Esophagus muscularis mucosa (tissue), 4 donors: ENCODE measurements at regions not wholly inside any gene's neighbourhood (a gene's known extent, or its start where the extent isn't known, plus 50 kb on each side); places are given as distances from the start of the nearest gene placed in this dataset.

ENCODE experiments used
- DNase-seq: peaks from one replicate; pipeline ENCODE4 v3.0.0-alpha.2; 2017; ENCODE audit errors: extremely low spot score
- H3K27ac ChIP-seq, 4 donors: fragments of 200-600 bp; sonication (generic); replicated peaks in 1 of 4; 1 replicate in 3 of 4; 2 replicates in 1 of 4; pipeline ENCODE4 v1.5.1; 2016 to 2019; ENCODE audit warnings: mild to moderate bottlenecking in 1 of 4
- H3K27me3 ChIP-seq, 4 donors: fragments of 200-600 bp; sonication (generic); one replicate each; pipeline versions ENCODE4 v1.5.1 to v1.6.0; 2016 to 2019
- H3K36me3 ChIP-seq, 4 donors: fragments of 200-600 bp; sonication (generic); one replicate each; pipeline ENCODE4 v1.5.1; 2016 to 2019
- H3K4me1 ChIP-seq, 4 donors: fragments of 200-600 bp; sonication (generic); one replicate each; pipeline ENCODE4 v1.5.1; 2016 to 2019
- H3K4me3 ChIP-seq, 4 donors: fragments of 200-600 bp; sonication (generic); 1 replicate in 2 of 4; 2 replicates in 2 of 4; pipeline ENCODE4 v1.5.1; 2016 to 2019; ENCODE audit warnings: mild to moderate bottlenecking in 4 of 4, moderate library complexity in 1 of 4
- H3K9me3 ChIP-seq, 4 donors: fragments of 200-600 bp; sonication (generic); 1 replicate in 3 of 4; 2 replicates in 1 of 4; pipeline ENCODE4 v1.5.1; 2016 to 2019
- EP300 ChIP-seq: sonication (generic); formaldehyde crosslinking; IDR thresholded peaks from one replicate; pipeline ENCODE4 v1.6.1; 2017; ENCODE audit warnings: antibody characterized with exemption
- POLR2A ChIP-seq: fragments of 450-650 bp; IDR thresholded peaks from one replicate; pipeline ENCODE4 v1.6.1; 2017; ENCODE audit warnings: antibody characterized with exemption, moderate library complexity, mild to moderate bottlenecking, low read depth
- POLR2AphosphoS5 ChIP-seq, 2 donors: sonication (generic); formaldehyde crosslinking; IDR thresholded peaks; one replicate each; pipeline ENCODE4 v1.6.1; 2017; ENCODE audit warnings: antibody characterized with exemption in 2 of 2
- WGBS: methylation state at CpG from one replicate; pipeline ENCODE4 v1.1.5; 2018; 5-methylcytosine and 5-hydroxymethylcytosine counted together
- intact Hi-C: fragments of 100-400 bp; cut with DNase I; formaldehyde crosslinking; loops from one replicate; pipeline ENCODE4 v1.15.1; 2023
- TF ChIP-seq, protein P1 (sequence below), 3 experiments: fragments of 200-600 bp in 2 of 3; fragments of 450-650 bp in 1 of 3; sonication (generic) in 2 of 3; IDR thresholded peaks; one replicate each; pipeline ENCODE4 v1.5.1; 2017 to 2019; ENCODE audit warnings: antibody characterized with exemption in 3 of 3, mild to moderate bottlenecking in 2 of 3, moderate library complexity in 1 of 3

DNA sequence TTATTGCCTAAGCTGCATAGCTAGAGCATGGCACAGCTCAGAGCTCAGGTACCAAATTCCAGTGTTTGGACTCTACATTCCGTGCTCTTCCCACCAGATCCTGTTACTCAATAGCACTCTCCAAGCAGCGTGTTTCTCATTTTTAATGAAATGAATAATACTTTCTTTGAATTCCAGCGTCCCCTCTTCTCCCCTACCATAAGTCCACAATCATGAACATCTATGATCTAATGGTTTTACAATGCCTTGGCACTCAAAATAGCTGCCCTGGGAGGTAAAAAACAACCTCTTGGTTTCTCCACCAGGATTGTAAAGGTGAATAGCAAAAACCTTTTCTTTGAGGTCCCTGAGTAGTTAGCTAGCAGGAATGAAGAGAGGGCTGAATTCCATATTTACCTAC is 480.0 kb upstream of the PKN2 start:
- WGBS, result 61% methylated on average over 3 of the region's 3 CpGs
- intact Hi-C loops, result no loop called here

DNA sequence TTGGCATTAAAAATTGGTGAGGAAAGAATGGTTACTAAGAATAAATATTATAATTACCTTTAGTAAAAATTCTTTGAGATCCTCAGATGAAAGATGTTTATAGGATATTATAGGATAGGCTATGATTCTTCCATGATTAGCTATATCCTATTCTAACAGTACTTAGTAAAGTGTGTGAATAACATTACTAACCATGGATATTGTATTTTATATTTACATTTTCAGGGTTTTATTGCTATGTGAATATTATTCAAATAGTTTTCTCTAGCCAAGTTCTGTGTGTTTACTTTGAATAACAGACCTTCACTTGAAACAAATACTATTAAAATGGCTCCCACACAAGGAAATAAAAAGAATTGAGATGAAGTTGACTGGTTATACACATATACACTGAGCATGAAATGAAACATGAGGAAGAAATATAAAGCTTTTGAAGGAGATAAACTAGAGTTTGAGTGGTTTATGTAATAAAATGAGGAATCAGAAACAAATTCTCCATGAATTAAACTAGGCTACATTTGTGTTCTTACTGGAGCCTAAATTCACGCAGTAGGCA is 479.4 kb upstream of the PKN2 start:
- 85% methylated on average over 1 of the region's 1 CpG for WGBS
- DNase-seq, result no peak

More for the DNA sequence above, 480.0 kb upstream of the PKN2 start:
- TF ChIP-seq, protein P1, sequence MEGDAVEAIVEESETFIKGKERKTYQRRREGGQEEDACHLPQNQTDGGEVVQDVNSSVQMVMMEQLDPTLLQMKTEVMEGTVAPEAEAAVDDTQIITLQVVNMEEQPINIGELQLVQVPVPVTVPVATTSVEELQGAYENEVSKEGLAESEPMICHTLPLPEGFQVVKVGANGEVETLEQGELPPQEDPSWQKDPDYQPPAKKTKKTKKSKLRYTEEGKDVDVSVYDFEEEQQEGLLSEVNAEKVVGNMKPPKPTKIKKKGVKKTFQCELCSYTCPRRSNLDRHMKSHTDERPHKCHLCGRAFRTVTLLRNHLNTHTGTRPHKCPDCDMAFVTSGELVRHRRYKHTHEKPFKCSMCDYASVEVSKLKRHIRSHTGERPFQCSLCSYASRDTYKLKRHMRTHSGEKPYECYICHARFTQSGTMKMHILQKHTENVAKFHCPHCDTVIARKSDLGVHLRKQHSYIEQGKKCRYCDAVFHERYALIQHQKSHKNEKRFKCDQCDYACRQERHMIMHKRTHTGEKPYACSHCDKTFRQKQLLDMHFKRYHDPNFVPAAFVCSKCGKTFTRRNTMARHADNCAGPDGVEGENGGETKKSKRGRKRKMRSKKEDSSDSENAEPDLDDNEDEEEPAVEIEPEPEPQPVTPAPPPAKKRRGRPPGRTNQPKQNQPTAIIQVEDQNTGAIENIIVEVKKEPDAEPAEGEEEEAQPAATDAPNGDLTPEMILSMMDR (IDR thresholded peaks at IDR 0.05), result no peak
- TF ChIP-seq EP300, result no peak
- no peak for TF ChIP-seq POLR2AphosphoS5 (IDR thresholded peaks at IDR 0.05)
- TF ChIP-seq POLR2A, result no peak
- Histone ChIP-seq H3K4me3 (no peak overlapping the region), H3K27ac (no peak overlapping the region), H3K36me3 (no peaks in the 10 kb centered on the region), H3K27me3 (no peaks in the 10 kb centered on the region), H3K4me1 (no peaks in the 10 kb centered on the region), H3K9me3 (no peaks in the 10 kb centered on the region)
- no peak for DNase-seq

DNA sequence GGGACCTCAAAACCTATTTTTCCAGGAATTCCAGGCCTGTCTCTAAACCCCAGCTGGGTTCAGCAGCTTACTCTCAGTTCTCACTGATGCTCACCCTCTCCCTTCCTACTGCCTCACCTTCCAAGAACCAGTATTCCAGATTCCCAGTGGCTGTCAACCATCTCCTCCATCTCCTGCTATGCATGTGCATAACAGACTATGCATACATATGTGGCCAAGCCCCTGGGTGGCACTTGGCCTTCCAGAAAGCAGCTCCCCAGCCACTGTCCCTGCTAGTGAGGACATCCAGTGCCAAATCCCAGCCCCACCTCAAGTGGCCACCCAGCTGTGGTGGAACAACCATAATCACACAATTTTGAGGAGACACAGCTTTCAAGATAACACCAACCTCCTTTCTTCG is 475.7 kb upstream of the PKN2 start:
- Histone ChIP-seq H3K27me3 (no peaks in the 10 kb centered on the region), H3K4me1 (no peaks in the 10 kb centered on the region), H3K27ac (no peak overlapping the region), H3K4me3 (no peak overlapping the region), H3K9me3 (no peaks in the 10 kb centered on the region), H3K36me3 (no peaks in the 10 kb centered on the region)
- intact Hi-C loops, result no loop called here
- TF ChIP-seq, protein P1 (IDR thresholded peaks at IDR 0.05), result no peak
- TF ChIP-seq POLR2A, result no peak
- TF ChIP-seq EP300, result no peak
- no peak for TF ChIP-seq POLR2AphosphoS5 (IDR thresholded peaks at IDR 0.05)
- DNase-seq, result no peak
- WGBS, result 70% methylated on average over 1 of the region's 1 CpG

More for the DNA sequence above, 479.4 kb upstream of the PKN2 start:
- Histone ChIP-seq H3K4me3 (no peak overlapping the region), H3K36me3 (no peaks in the 10 kb centered on the region), H3K9me3 (no peaks in the 10 kb centered on the region), H3K27ac (no peak overlapping the region), H3K27me3 (no peaks in the 10 kb centered on the region), H3K4me1 (no peaks in the 10 kb centered on the region)
- TF ChIP-seq, protein P1 (IDR thresholded peaks at IDR 0.05), result no peak
- TF ChIP-seq POLR2AphosphoS5 (IDR thresholded peaks at IDR 0.05), result no peak
- intact Hi-C loops, result no loop called here

DNA sequence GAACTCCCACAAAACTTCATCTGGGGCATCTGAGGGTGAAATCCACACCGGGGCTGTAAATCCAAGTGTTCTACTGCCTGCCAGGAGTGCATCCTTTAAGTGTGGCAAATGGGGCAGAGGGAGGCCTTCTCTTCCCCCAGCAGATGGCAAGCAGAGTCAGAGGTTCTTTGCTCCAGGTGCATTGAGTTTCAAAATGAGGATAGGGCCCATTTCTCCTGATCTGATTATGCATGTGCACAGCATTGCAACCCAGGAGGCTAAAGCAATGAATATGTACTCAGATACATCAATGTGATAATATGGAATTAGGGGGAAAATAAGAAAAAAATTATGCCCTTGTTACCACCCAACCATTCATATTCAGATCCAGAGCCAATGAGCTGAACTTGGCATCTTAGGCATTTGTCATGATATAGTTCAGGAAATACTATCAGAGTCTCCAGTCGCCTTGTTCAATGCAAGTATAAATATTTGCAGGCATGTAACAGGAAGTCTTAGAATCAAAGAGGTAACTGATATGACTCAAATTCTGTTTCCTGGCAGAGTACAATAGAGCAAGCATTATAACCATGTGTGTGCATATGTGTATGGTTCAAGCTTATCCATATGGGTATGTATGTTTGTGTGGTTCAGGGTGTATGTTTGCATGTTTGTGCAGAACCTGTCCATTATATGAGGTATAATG is 473.8 kb upstream of the PKN2 start:
- H3K9me3 ChIP-seq, result no peaks in the 10 kb centered on the region
- TF ChIP-seq POLR2A (no peak), POLR2AphosphoS5 (IDR thresholded peaks at IDR 0.05) (no peak), EP300 (no peak)
- TF ChIP-seq, protein P1 (IDR thresholded peaks at IDR 0.05), result no peak
- H3K4me3 ChIP-seq, result no peak overlapping the region
- no peak overlapping the region for H3K27ac ChIP-seq
- H3K27me3 ChIP-seq, result no peaks in the 10 kb centered on the region
- WGBS, result 63% methylated on average over 2 of the region's 2 CpGs
- no peaks in the 10 kb centered on the region for H3K4me1 ChIP-seq
- no peaks in the 10 kb centered on the region for H3K36me3 ChIP-seq
- no peak for DNase-seq
- intact Hi-C loops, result no loop called here

DNA sequence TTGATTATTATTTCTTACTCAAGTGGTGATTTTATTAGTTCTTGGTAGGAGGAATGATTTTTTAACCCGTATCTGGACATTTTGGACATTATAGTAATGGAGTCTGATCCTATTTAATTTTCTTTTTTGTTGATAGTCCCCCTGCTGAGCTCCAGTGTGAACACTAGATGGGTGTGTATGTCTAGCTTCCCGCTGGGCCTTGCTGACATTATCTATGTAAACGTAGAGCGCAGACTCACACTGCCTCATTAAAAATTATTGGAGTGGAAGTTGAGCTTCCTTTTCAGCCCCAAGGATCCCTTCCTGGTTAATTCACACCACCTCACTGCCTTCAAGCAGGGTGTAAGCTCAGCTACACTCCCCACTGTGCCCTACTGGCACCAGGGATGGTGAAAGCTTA is 467.6 kb upstream of the PKN2 start:
- intact Hi-C loops, result no loop called here
- no peaks in the 10 kb centered on the region for H3K9me3 ChIP-seq
- H3K27me3 ChIP-seq, result no peaks in the 10 kb centered on the region
- WGBS, result 93% methylated on average over 4 of the region's 4 CpGs
- H3K4me1 ChIP-seq, result no peaks in the 10 kb centered on the region
- no peak overlapping the region for H3K4me3 ChIP-seq
- TF ChIP-seq POLR2AphosphoS5 (IDR thresholded peaks at IDR 0.05), result no peak
- TF ChIP-seq POLR2A, result no peak
- TF ChIP-seq EP300, result no peak
- TF ChIP-seq, protein P1 (IDR thresholded peaks at IDR 0.05), result no peak
- no peaks in the 10 kb centered on the region for H3K36me3 ChIP-seq
- DNase-seq, result no peak
- H3K27ac ChIP-seq, result no peak overlapping the region
